Right kidney (tissue), 1 donor: ENCODE measurements at regions not wholly inside any gene's neighbourhood (a gene's known extent, or its start where the extent isn't known, plus 50 kb on each side); places are given as distances from the start of the nearest gene placed in this dataset.

Source experiments
- DNase-seq: peaks from one replicate; pipeline ENCODE4 v3.0.0-alpha.2; 2016

DNA sequence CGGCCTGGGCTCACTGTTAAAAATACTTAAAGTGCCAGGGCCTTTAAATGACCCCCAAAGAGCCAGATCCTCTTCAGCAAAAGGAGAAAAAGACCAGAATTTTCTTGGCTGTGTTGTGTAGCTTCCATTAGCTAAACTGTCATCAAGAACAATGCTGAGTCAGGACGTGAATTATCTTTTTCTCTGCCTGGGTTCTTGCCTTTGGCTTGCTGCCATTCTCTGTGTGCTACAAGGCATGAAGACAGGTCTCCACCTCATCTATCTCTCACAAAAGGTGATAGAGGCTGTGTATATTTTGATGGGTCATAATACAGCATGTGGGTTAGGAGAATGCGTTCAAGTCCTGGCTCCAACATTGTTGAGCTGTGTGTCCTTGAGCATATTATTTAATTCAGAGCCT, 52.4 kb upstream of the SELENOK start:
- DNase-seq = no peak

GRCh38 chr3:53941950-53942349, 50.3 kb upstream of the SELENOK start:
- no peak for DNase-seq
